Endothelial cell of umbilical vein (primary cell): ENCODE measurements at regions not wholly inside any gene's neighbourhood (a gene's known extent, or its start where the extent isn't known, plus 50 kb on each side); places are given as distances from the start of the nearest gene placed in this dataset.

Source experiments
- BruUV-seq: library from RNA; stranded (reverse); fragments of 400-500 nt; replicated peaks from 2 replicates; lab custom pipeline; 2021; lab: Mats Ljungman, UMichigan
- CTCF ChIA-PET: fragments of 300-600, 350-600 bp; sonication (Branson Sonifier 250); formaldehyde crosslinking; loops from one replicate; lab custom pipeline; 2021; ENCODE audit warnings: antibody characterized with exemption, inconsistent platforms; lab: Charles Lee
- POLR2A ChIA-PET: fragments of 300-600, 350-600 bp; sonication (Branson Sonifier 250); formaldehyde crosslinking; loops from one replicate; lab custom pipeline; 2021; ENCODE audit warnings: antibody characterized with exemption, inconsistent platforms; lab: Charles Lee
- DNase-seq: peaks from one replicate; pipeline ENCODE4 v3.0.0-alpha.2; 2011; ENCODE audit warnings: low read depth, low spot score
- FAIRE-seq: peaks from 2 replicates; lab custom pipeline; 2011; peaks lifted over from hg19 to GRCh38; lab: Jason Lieb, UNC
- H2AFZ ChIP-seq: 2 replicates; pipeline ENCODE4 v1.6.0; 2012; ENCODE audit warnings: low read depth, low read length, control low read depth, inconsistent platforms
- H3K27ac ChIP-seq: 2 replicates; pipeline ENCODE4 v1.5.1; 2011; ENCODE audit warnings: low read depth, mild to moderate bottlenecking, control low read depth, low read length, moderate library complexity; ENCODE audit not compliant: insufficient read depth
- H3K27me3 ChIP-seq, 2 experiments: 2 replicates each; pipeline versions ENCODE4 v1.6.0 to v1.6.1; 2011; ENCODE audit warnings: low read length in 2 of 2, mixed read lengths in 1 of 2; ENCODE audit not compliant: control insufficient read depth in 2 of 2, insufficient read depth in 2 of 2
- H3K36me3 ChIP-seq, 2 experiments: 2 replicates in 1 of 2; 3 replicates in 1 of 2; pipeline ENCODE4 v1.5.1; 2011; ENCODE audit warnings: low read length in 2 of 2, mild to moderate bottlenecking in 1 of 2, moderate library complexity in 1 of 2; ENCODE audit not compliant: control insufficient read depth in 2 of 2, insufficient read depth in 2 of 2; ENCODE audit errors: extremely low read depth in 1 of 2
- H3K4me1 ChIP-seq: 3 replicates; pipeline ENCODE4 v1.5.1; 2011; ENCODE audit warnings: mild to moderate bottlenecking, low read length; ENCODE audit not compliant: control insufficient read depth, insufficient read depth; ENCODE audit errors: extremely low read depth
- H3K4me2 ChIP-seq: 2 replicates; pipeline ENCODE4 v1.6.1; 2011; ENCODE audit warnings: low read length, control low read depth, mixed read lengths; ENCODE audit not compliant: insufficient read depth
- H3K4me3 ChIP-seq, 3 experiments: fragments of 200-600 bp in 1 of 3; sonication (generic), shearing (Covaris generic) in 1 of 3; replicated peaks in 1 of 3; 2 replicates each; pipeline ENCODE4 v1.5.1; 2011 to 2016; ENCODE audit warnings: control low read depth in 3 of 3, low read length in 3 of 3, mild to moderate bottlenecking in 2 of 3, inconsistent platforms in 1 of 3, low read depth in 1 of 3, moderate library complexity in 1 of 3; ENCODE audit not compliant: insufficient read depth in 1 of 3
- H3K79me2 ChIP-seq: 2 replicates; pipeline ENCODE4 v1.6.0; 2012; ENCODE audit warnings: low read length, inconsistent platforms; ENCODE audit not compliant: control insufficient read depth, insufficient read depth
- H3K9ac ChIP-seq: replicated peaks from 2 replicates; pipeline ENCODE3; 2011; ENCODE audit warnings: low read length, control low read depth; ENCODE audit not compliant: insufficient read depth; ENCODE audit errors: extremely low read depth
- H3K9me1 ChIP-seq: replicated peaks from 3 replicates; pipeline ENCODE4 v1.6.0; 2011; ENCODE audit warnings: mild to moderate bottlenecking, low read length; ENCODE audit not compliant: control insufficient read depth, insufficient read depth; ENCODE audit errors: extremely low read depth
- H3K9me3 ChIP-seq: replicated peaks from 2 replicates; pipeline ENCODE4 v1.5.1; 2012; ENCODE audit warnings: low read length, inconsistent platforms; ENCODE audit not compliant: control insufficient read depth, insufficient read depth
- H4K20me1 ChIP-seq: replicated peaks from 2 replicates; pipeline ENCODE3; 2011; ENCODE audit warnings: mild to moderate bottlenecking, low read length; ENCODE audit not compliant: control insufficient read depth, insufficient read depth; ENCODE audit errors: extremely low read depth
- FOS ChIP-seq: IDR thresholded peaks from 2 replicates; pipeline ENCODE4 v1.6.1; 2011; ENCODE audit warnings: mild to moderate bottlenecking, low read length, moderate library complexity, borderline replicate concordance; ENCODE audit not compliant: insufficient read depth
- GATA2 ChIP-seq: IDR thresholded peaks from 2 replicates; pipeline ENCODE4 v1.7.0; 2011; ENCODE audit warnings: low read depth, mild to moderate bottlenecking, moderate library complexity, mixed read lengths, low read length; ENCODE audit not compliant: insufficient read length, insufficient read depth
- JUN ChIP-seq: IDR thresholded peaks from 2 replicates; pipeline ENCODE4 v1.6.1; 2011; ENCODE audit warnings: borderline replicate concordance, low read depth; ENCODE audit not compliant: insufficient read length, insufficient read depth
- dilution Hi-C: fragments of 300-500 bp; cut with MboI; formaldehyde crosslinking; loops from one replicate; pipeline ENCODE4 v1.15.0; 2019; ENCODE audit warnings: low sequenced_read_pairs; ENCODE audit not compliant: extremely low pct_ligation_motif_present
- intact Hi-C: fragments of 100-400 bp; cut with micrococcal nuclease; formaldehyde crosslinking; loops from one replicate; pipeline ENCODE4 v1.10.0; 2022

- intact Hi-C loops = no loop called here
- Histone ChIP-seq H2AFZ (no peak overlapping the region), H3K4me2 (no peak overlapping the region), H3K36me3 (no peaks in the 10 kb centered on the region), H3K27ac (no peak overlapping the region), H3K4me1 (peaks cover 5% of the 10 kb centered on the region), H4K20me1 (no peaks in the 10 kb centered on the region), H3K9me1 (no peaks in the 10 kb centered on the region), H3K27me3 (no peaks in the 10 kb centered on the region), H3K9ac (no peak overlapping the region), H3K4me3 (no peak overlapping the region), H3K79me2 (no peaks in the 10 kb centered on the region), H3K9me3 (no peaks in the 10 kb centered on the region)
- no peak for DNase-seq
- dilution Hi-C loops = no loop called here
- TF ChIP-seq GATA2 = no peak
- no peak for FAIRE-seq
- ChIA-PET CTCF (no interaction called here), POLR2A (no interaction called here)
- BruUV-seq = no TSS peak
Measured at GRCh38 chr14:61140872-61141271, 140.3 kb downstream of the TMEM30B start.

GRCh38 chr14:61140271-61140670, 140.9 kb downstream of the TMEM30B start:
- TF ChIP-seq JUN (no peak), FOS (no peak)
- no peaks in the 10 kb centered on the region for H4K20me1 ChIP-seq
- H2AFZ ChIP-seq = no peak overlapping the region
- H3K27ac ChIP-seq = no peak overlapping the region
- H3K79me2 ChIP-seq = no peaks in the 10 kb centered on the region
- intact Hi-C loops (no loop called here), dilution Hi-C loops (no loop called here)
- no peak for DNase-seq
- BruUV-seq = no TSS peak
- no peaks in the 10 kb centered on the region for H3K27me3 ChIP-seq
- ChIA-PET CTCF (no interaction called here), POLR2A (no interaction called here)
- no peaks in the 10 kb centered on the region for H3K9me1 ChIP-seq
- no peak overlapping the region for H3K9ac ChIP-seq
- H3K4me2 ChIP-seq = no peak overlapping the region
- no peaks in the 10 kb centered on the region for H3K4me1 ChIP-seq
- no peaks in the 10 kb centered on the region for H3K36me3 ChIP-seq
- H3K4me3 ChIP-seq = no peak overlapping the region
- no peaks in the 10 kb centered on the region for H3K9me3 ChIP-seq
- FAIRE-seq = no peak
